WTC11 (cell line): ENCODE measurements at regions not wholly inside any gene's neighbourhood (a gene's known extent, or its start where the extent isn't known, plus 50 kb on each side); places are given as distances from the start of the nearest gene placed in this dataset.
A peak's percentile ranks its signal among the peaks of the same experiment; 100 is the strongest.

Experiments used
- ATAC-seq: fragments of 200-7000 bp; cut with Tn5 transposase; 2 replicates; pipeline ENCODE4 v1.10.0; 2021; ENCODE audit warnings: mild to moderate bottlenecking, moderate library complexity
- CTCF ChIA-PET: fragments of 300-600 bp; sonication (Branson Sonifier 250); formaldehyde crosslinking; loops from one replicate; lab custom pipeline; 2021; ENCODE audit warnings: antibody characterized with exemption; lab: Charles Lee
- POLR2A ChIA-PET: fragments of 350-600 bp; sonication (Branson Sonifier 250); formaldehyde crosslinking; loops from one replicate; lab custom pipeline; 2021; ENCODE audit warnings: antibody characterized with exemption; lab: Charles Lee
- DNase-seq: peaks from one replicate; pipeline ENCODE4 v3.0.0; 2021; ENCODE audit warnings: low spot score
- H3K27ac Mint-ChIP-seq: 2 replicates; pipeline ENCODE4 v1.8.0; 2021; ENCODE audit warnings: mixed read lengths
- H3K27me3 Mint-ChIP-seq: 2 replicates; pipeline ENCODE4 v1.8.0; 2021; ENCODE audit warnings: low read depth, mild to moderate bottlenecking, moderate library complexity, mixed read lengths
- H3K36me3 Mint-ChIP-seq: 2 replicates; pipeline ENCODE4 v1.8.0; 2021; ENCODE audit warnings: mixed read lengths
- H3K4me1 Mint-ChIP-seq: 2 replicates; pipeline ENCODE4 v1.8.0; 2022; ENCODE audit warnings: mixed read lengths
- H3K4me3 Mint-ChIP-seq: 2 replicates; pipeline ENCODE4 v1.8.0; 2021; ENCODE audit warnings: mild to moderate bottlenecking, moderate library complexity, mixed read lengths
- H3K9me3 Mint-ChIP-seq: 2 replicates; pipeline ENCODE4 v1.8.0; 2021; ENCODE audit warnings: mixed read lengths
- ESRRA ChIP-seq: sonication (generic); formaldehyde crosslinking; IDR thresholded peaks from 2 replicates; pipeline ENCODE4 v1.8.1; 2022; ENCODE audit warnings: mild to moderate bottlenecking, missing genetic modification reagents, borderline replicate concordance
- FOXP1 ChIP-seq: sonication (generic); formaldehyde crosslinking; IDR thresholded peaks from 2 replicates; pipeline ENCODE4 v1.8.0; 2022; ENCODE audit warnings: missing genetic modification reagents, mild to moderate bottlenecking, moderate library complexity, borderline replicate concordance
- HMGA2 ChIP-seq: fragments of 250-450 bp; sonication (Bioruptor Pico); IDR thresholded peaks from 2 replicates; pipeline ENCODE4 v1.4.0; 2021; ENCODE audit warnings: mild to moderate bottlenecking, moderate library complexity
- NFATC4 ChIP-seq: fragments of 250-450 bp; sonication (Bioruptor Pico); IDR thresholded peaks from 2 replicates; pipeline ENCODE4 v1.9.0; 2021; ENCODE audit warnings: mild to moderate bottlenecking
- NR1H2 ChIP-seq: sonication (generic); formaldehyde crosslinking; IDR thresholded peaks from 2 replicates; pipeline ENCODE4 v1.9.0; 2021; ENCODE audit warnings: mild to moderate bottlenecking, moderate library complexity, missing genetic modification reagents
- PRRX2 ChIP-seq: fragments of 250-450 bp; sonication (Bioruptor Pico); IDR thresholded peaks from 2 replicates; pipeline ENCODE4 v1.8.0; 2021; ENCODE audit warnings: mild to moderate bottlenecking
- TCF7 ChIP-seq: sonication (generic); formaldehyde crosslinking; IDR thresholded peaks from 2 replicates; pipeline ENCODE4 v1.8.0; 2022; ENCODE audit warnings: mild to moderate bottlenecking, low read depth, missing genetic modification reagents, moderate library complexity
- TEAD4 ChIP-seq: sonication (generic); formaldehyde crosslinking; IDR thresholded peaks from 2 replicates; pipeline ENCODE4 v1.8.0; 2022; ENCODE audit warnings: mild to moderate bottlenecking, missing genetic modification reagents
- ZNF138 ChIP-seq: sonication (generic); formaldehyde crosslinking; conservative IDR thresholded peaks from 2 replicates; pipeline ENCODE4 v1.8.1; 2022; ENCODE audit warnings: mild to moderate bottlenecking, moderate library complexity, missing genetic modification reagents
- ZNF263 ChIP-seq: sonication (generic); formaldehyde crosslinking; IDR thresholded peaks from 2 replicates; pipeline ENCODE4 v1.8.1; 2022; ENCODE audit warnings: low read depth, mild to moderate bottlenecking, moderate library complexity, missing genetic modification reagents
- TF ChIP-seq, protein P1 (sequence below): sonication (generic); formaldehyde crosslinking; IDR thresholded peaks from 2 replicates; pipeline ENCODE4 v1.8.1; 2022; ENCODE audit warnings: mild to moderate bottlenecking, missing genetic modification reagents, moderate library complexity, borderline replicate concordance
- TF ChIP-seq, protein P2 (sequence below): sonication (generic); formaldehyde crosslinking; IDR thresholded peaks from 2 replicates; pipeline ENCODE4 v1.8.0; 2022; ENCODE audit warnings: mild to moderate bottlenecking, missing genetic modification reagents
- TF ChIP-seq, protein P3 (sequence below): sonication (generic); formaldehyde crosslinking; IDR thresholded peaks from 2 replicates; pipeline ENCODE4 v1.8.0; 2023; ENCODE audit warnings: missing genetic modification reagents, mild to moderate bottlenecking, borderline replicate concordance
- TF ChIP-seq, protein P4 (sequence below): sonication (generic); formaldehyde crosslinking; IDR thresholded peaks from 2 replicates; pipeline ENCODE4 v1.8.1; 2023; ENCODE audit warnings: mild to moderate bottlenecking, missing genetic modification reagents, moderate library complexity
- TF ChIP-seq, protein P5 (sequence below): fragments of 250-450 bp; sonication (Bioruptor Pico); IDR thresholded peaks from 2 replicates; pipeline ENCODE4 v1.9.0; 2021; ENCODE audit warnings: mild to moderate bottlenecking

DNA sequence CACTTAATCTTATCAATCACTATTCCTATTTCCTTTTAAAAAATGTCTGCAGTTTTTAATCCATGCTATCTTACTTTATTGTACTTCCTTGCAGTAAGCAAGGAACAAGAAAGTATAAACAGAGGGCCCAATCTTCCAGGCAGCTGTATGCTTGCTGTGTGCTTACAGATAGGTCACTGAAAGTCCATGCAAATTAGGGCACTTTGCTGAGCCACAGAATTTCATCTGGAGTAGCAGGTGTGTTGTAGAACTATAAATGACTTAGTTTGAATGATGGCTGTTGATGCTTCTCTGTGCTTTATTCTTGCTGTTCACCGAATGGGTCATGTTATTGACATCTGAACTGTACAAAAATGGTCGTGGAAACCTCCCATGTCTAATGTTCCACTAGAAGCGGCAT is 154.6 kb downstream of the ATOH1 start:
- H3K36me3 Mint-ChIP-seq, result peaks cover 7% of the 10 kb centered on the region
- H3K27ac Mint-ChIP-seq, result no peak overlapping the region
- peaks cover 35% of the 10 kb centered on the region for H3K9me3 Mint-ChIP-seq

DNA sequence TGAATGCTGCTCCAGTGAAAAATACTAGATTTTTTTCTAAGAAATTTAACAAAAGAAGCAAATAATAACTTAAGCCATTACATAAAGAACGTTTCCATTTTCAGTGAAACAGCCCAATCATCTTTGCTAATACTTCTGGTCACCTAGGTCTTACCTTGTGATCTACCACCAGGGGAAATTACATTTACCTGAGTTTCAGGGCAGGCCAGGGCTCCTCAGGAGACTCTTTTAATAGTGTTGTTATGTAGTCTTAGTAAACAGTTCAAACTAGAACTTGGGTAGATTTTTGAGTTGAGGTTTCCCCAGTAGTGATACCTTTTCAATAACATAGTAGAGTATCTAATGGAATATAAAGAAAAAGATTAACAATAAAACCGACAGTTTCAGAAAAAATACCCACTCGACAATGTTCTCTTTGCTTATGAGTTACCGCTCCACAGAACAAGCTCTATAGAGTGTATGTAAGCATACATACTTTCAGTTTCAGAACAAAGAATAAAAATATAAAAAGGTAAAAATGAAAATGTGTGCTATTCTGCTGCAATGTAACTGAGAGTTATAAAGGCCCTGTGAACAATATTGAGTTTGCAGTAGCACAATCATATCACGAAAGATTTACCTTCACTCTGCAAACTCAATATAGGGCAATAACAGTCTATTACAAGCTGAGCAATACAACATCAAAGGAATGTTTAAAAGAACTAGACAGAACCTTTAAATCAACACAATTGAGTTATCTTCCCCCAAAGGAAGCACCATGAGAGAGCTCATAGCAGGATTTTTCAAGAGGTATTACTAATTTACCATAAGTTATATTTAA is 165.8 kb downstream of the ATOH1 start:
- DNase-seq (no peak), ATAC-seq (peak; percentile 51; the same call in 1 of the 2 replicates)
- no peak overlapping the region for H3K27ac Mint-ChIP-seq
- H3K27me3 Mint-ChIP-seq, result no peaks in the 10 kb centered on the region
- no peaks in the 10 kb centered on the region for H3K36me3 Mint-ChIP-seq
- CTCF ChIA-PET, result no interaction called here
- H3K4me3 Mint-ChIP-seq, result no peak overlapping the region
- TF ChIP-seq NFATC4 (CRISPR knock-in tag), result no peak
- TF ChIP-seq ZNF138 (CRISPR knock-in tag), result no peak
- TF ChIP-seq, protein P1, sequence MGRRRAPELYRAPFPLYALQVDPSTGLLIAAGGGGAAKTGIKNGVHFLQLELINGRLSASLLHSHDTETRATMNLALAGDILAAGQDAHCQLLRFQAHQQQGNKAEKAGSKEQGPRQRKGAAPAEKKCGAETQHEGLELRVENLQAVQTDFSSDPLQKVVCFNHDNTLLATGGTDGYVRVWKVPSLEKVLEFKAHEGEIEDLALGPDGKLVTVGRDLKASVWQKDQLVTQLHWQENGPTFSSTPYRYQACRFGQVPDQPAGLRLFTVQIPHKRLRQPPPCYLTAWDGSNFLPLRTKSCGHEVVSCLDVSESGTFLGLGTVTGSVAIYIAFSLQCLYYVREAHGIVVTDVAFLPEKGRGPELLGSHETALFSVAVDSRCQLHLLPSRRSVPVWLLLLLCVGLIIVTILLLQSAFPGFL (CRISPR knock-in tag), result no peak
- TF ChIP-seq, protein P2, sequence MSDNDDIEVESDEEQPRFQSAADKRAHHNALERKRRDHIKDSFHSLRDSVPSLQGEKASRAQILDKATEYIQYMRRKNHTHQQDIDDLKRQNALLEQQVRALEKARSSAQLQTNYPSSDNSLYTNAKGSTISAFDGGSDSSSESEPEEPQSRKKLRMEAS (CRISPR knock-in tag), result no peak
- no peak for TF ChIP-seq FOXP1 (CRISPR knock-in tag)
- POLR2A ChIA-PET, result no interaction called here
- H3K4me1 Mint-ChIP-seq, result peaks cover 8% of the 10 kb centered on the region
- no peaks in the 10 kb centered on the region for H3K9me3 Mint-ChIP-seq

More for the DNA sequence above, 154.6 kb downstream of the ATOH1 start:
- POLR2A ChIA-PET, result no interaction called here
- no peaks in the 10 kb centered on the region; the same call in 1 of the 2 replicates for H3K27me3 Mint-ChIP-seq
- CTCF ChIA-PET, result no interaction called here
- TF ChIP-seq TEAD4 (CRISPR knock-in tag) (no peak), NFATC4 (CRISPR knock-in tag) (no peak), ZNF263 (CRISPR knock-in tag) (no peak), ESRRA (CRISPR knock-in tag) (no peak)
- TF ChIP-seq, protein P3, sequence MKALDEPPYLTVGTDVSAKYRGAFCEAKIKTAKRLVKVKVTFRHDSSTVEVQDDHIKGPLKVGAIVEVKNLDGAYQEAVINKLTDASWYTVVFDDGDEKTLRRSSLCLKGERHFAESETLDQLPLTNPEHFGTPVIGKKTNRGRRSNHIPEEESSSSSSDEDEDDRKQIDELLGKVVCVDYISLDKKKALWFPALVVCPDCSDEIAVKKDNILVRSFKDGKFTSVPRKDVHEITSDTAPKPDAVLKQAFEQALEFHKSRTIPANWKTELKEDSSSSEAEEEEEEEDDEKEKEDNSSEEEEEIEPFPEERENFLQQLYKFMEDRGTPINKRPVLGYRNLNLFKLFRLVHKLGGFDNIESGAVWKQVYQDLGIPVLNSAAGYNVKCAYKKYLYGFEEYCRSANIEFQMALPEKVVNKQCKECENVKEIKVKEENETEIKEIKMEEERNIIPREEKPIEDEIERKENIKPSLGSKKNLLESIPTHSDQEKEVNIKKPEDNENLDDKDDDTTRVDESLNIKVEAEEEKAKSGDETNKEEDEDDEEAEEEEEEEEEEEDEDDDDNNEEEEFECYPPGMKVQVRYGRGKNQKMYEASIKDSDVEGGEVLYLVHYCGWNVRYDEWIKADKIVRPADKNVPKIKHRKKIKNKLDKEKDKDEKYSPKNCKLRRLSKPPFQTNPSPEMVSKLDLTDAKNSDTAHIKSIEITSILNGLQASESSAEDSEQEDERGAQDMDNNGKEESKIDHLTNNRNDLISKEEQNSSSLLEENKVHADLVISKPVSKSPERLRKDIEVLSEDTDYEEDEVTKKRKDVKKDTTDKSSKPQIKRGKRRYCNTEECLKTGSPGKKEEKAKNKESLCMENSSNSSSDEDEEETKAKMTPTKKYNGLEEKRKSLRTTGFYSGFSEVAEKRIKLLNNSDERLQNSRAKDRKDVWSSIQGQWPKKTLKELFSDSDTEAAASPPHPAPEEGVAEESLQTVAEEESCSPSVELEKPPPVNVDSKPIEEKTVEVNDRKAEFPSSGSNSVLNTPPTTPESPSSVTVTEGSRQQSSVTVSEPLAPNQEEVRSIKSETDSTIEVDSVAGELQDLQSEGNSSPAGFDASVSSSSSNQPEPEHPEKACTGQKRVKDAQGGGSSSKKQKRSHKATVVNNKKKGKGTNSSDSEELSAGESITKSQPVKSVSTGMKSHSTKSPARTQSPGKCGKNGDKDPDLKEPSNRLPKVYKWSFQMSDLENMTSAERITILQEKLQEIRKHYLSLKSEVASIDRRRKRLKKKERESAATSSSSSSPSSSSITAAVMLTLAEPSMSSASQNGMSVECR (CRISPR knock-in tag), result no peak
- DNase-seq, result no peak
- ATAC-seq, result no peak
- H3K4me3 Mint-ChIP-seq, result no peak overlapping the region
- H3K4me1 Mint-ChIP-seq, result peaks cover 16% of the 10 kb centered on the region

DNA sequence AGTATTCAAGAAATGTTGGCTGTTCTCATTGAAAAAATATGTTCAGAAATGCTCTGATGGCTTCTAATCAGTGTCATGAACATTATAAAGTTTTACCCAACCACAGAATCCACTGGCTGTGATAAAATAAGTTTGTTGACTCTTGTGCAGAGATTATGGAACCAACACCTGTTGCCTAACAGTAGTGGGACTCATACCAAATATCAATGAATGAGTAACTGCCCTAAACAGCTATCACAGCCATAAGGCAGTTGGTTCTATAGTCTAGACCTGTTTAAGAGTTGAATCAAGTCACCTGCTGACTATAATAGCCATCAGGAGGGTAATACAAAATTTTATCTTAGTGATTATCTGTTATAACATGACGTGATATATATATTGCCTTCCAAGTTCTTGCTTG is 168.3 kb downstream of the ATOH1 start:
- Mint-ChIP-seq H3K27me3 (no peaks in the 10 kb centered on the region), H3K4me3 (no peak overlapping the region), H3K4me1 (peaks cover 8% of the 10 kb centered on the region), H3K27ac (no peak overlapping the region), H3K36me3 (no peaks in the 10 kb centered on the region), H3K9me3 (no peaks in the 10 kb centered on the region)
- TF ChIP-seq NFATC4 (CRISPR knock-in tag) (no peak), HMGA2 (no peak), NR1H2 (no peak), PRRX2 (CRISPR knock-in tag) (no peak), TCF7 (no peak)
- TF ChIP-seq, protein P4, sequence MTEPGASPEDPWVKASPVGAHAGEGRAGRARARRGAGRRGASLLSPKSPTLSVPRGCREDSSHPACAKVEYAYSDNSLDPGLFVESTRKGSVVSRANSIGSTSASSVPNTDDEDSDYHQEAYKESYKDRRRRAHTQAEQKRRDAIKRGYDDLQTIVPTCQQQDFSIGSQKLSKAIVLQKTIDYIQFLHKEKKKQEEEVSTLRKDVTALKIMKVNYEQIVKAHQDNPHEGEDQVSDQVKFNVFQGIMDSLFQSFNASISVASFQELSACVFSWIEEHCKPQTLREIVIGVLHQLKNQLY, result no peak
- TF ChIP-seq, protein P5, sequence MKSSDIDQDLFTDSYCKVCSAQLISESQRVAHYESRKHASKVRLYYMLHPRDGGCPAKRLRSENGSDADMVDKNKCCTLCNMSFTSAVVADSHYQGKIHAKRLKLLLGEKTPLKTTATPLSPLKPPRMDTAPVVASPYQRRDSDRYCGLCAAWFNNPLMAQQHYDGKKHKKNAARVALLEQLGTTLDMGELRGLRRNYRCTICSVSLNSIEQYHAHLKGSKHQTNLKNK (CRISPR knock-in tag), result no peak
- ChIA-PET CTCF (no interaction called here), POLR2A (no interaction called here)
- ATAC-seq (no peak), DNase-seq (no peak)
